Breast epithelium (tissue), 4 donors: ENCODE measurements at regions not wholly inside any gene's neighbourhood (a gene's known extent, or its start where the extent isn't known, plus 50 kb on each side); places are given as distances from the start of the nearest gene placed in this dataset.

Source experiments
- DNase-seq, 2 donors: peaks; one replicate each; pipeline ENCODE4 v3.0.0-alpha.2; 2019; ENCODE audit warnings: low spot score in 2 of 2
- H3K27ac ChIP-seq, 2 donors: fragments of 200-600 bp; sonication (generic) in 1 of 2; one replicate each; pipeline ENCODE4 v1.5.1; 2016 to 2019; ENCODE audit warnings: mild to moderate bottlenecking in 1 of 2
- H3K27me3 ChIP-seq, 2 donors: fragments of 200-600 bp; sonication (generic) in 1 of 2; one replicate each; pipeline versions ENCODE4 v1.5.1 to v1.6.0; 2017 to 2019; ENCODE audit warnings: control low read depth in 1 of 2, mild to moderate bottlenecking in 1 of 2
- H3K36me3 ChIP-seq: fragments of 200-600 bp; one replicate; pipeline ENCODE4 v1.5.1; 2019
- H3K4me1 ChIP-seq, 2 donors: fragments of 200-600 bp; sonication (generic); one replicate each; pipeline ENCODE4 v1.5.1; 2016 to 2019; ENCODE audit warnings: control low read depth in 1 of 2
- H3K4me3 ChIP-seq, 3 donors: fragments of 200-600 bp; sonication (generic); 1 replicate in 2 of 3; 2 replicates in 1 of 3; pipeline ENCODE4 v1.5.1; 2016 to 2019; ENCODE audit warnings: mild to moderate bottlenecking in 3 of 3, moderate library complexity in 2 of 3
- H3K9me3 ChIP-seq, 2 donors: fragments of 200-600 bp; sonication (generic) in 1 of 2; one replicate each; pipeline ENCODE4 v1.5.1; 2016 to 2019; ENCODE audit warnings: control low read depth in 1 of 2
- POLR2A ChIP-seq: fragments of 450-650 bp; IDR thresholded peaks from one replicate; pipeline ENCODE4 v1.6.1; 2016; ENCODE audit warnings: antibody characterized with exemption, mild to moderate bottlenecking, moderate library complexity
- POLR2AphosphoS5 ChIP-seq, 3 donors: sonication (generic); formaldehyde crosslinking; IDR thresholded peaks; one replicate each; pipeline ENCODE4 v1.6.1; 2017; ENCODE audit warnings: antibody characterized with exemption in 3 of 3
- intact Hi-C: fragments of 100-400 bp; cut with DNase I; formaldehyde crosslinking; loops from one replicate; pipeline ENCODE4 v1.15.1; 2023; ENCODE audit warnings: low total_unique reads
- TF ChIP-seq, protein P1 (sequence below), 3 donors: fragments of 450-650 bp; IDR thresholded peaks; one replicate each; pipeline ENCODE4 v1.5.1; 2016 to 2017; ENCODE audit warnings: antibody characterized with exemption in 3 of 3, mild to moderate bottlenecking in 3 of 3, moderate library complexity in 3 of 3

DNA sequence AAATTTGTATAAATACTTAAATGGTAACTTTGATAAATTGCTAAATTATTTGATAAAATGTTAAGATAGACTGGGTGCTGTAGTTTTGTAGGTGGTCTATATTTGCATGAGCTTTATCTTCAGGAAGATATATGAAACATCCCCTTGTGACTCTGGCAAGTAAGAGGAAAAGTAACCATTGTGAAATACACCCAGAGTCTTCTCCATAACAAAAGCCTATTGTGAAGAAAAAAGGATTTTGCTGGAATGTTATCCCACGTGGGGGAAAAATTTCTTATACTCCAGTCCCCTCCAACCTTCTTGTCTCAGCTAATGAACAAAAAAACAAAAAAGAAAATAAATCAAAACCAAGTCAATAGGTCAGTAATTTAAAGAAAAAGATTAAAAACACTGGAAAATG lies 600.7 kb downstream of the HDGFL1 start:
- no peak for TF ChIP-seq POLR2AphosphoS5 (IDR thresholded peaks at IDR 0.05)
- no peak for DNase-seq
- Histone ChIP-seq H3K27ac (no peak overlapping the region), H3K27me3 (no peaks in the 10 kb centered on the region), H3K4me3 (no peak overlapping the region), H3K9me3 (no peaks in the 10 kb centered on the region), H3K4me1 (no peaks in the 10 kb centered on the region), H3K36me3 (no peaks in the 10 kb centered on the region)
- intact Hi-C loops: no loop called here

DNA sequence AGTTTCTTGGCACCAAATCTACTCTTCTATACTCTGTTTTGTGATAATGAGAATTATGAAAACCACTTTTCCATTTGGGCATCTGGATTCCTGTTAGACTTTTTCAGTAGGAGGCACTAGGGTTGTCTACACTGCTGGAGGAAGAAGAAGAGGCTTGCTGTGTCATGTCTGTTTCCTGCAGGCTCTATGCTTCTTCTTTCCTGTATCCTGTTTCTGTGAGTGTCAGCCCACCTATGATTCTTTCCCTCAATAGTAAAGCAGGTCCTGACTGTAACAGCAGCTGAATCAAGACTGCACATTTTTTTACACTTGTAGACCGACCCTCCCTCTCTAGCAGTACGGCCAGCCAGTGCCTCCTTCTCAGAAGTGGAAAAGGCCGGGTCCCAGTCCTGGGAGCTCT lies 603.9 kb downstream of the HDGFL1 start:
- TF ChIP-seq, protein P1, sequence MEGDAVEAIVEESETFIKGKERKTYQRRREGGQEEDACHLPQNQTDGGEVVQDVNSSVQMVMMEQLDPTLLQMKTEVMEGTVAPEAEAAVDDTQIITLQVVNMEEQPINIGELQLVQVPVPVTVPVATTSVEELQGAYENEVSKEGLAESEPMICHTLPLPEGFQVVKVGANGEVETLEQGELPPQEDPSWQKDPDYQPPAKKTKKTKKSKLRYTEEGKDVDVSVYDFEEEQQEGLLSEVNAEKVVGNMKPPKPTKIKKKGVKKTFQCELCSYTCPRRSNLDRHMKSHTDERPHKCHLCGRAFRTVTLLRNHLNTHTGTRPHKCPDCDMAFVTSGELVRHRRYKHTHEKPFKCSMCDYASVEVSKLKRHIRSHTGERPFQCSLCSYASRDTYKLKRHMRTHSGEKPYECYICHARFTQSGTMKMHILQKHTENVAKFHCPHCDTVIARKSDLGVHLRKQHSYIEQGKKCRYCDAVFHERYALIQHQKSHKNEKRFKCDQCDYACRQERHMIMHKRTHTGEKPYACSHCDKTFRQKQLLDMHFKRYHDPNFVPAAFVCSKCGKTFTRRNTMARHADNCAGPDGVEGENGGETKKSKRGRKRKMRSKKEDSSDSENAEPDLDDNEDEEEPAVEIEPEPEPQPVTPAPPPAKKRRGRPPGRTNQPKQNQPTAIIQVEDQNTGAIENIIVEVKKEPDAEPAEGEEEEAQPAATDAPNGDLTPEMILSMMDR (IDR thresholded peaks at IDR 0.05): no peak
- TF ChIP-seq POLR2A (no peak), POLR2AphosphoS5 (IDR thresholded peaks at IDR 0.05) (no peak)
- no peaks in the 10 kb centered on the region for H3K27me3 ChIP-seq
- no peak overlapping the region for H3K4me3 ChIP-seq
- intact Hi-C loops: no loop called here
- no peak for DNase-seq
- no peaks in the 10 kb centered on the region for H3K36me3 ChIP-seq
- H3K9me3 ChIP-seq: no peaks in the 10 kb centered on the region
- H3K27ac ChIP-seq: no peak overlapping the region
- H3K4me1 ChIP-seq: no peaks in the 10 kb centered on the region

DNA sequence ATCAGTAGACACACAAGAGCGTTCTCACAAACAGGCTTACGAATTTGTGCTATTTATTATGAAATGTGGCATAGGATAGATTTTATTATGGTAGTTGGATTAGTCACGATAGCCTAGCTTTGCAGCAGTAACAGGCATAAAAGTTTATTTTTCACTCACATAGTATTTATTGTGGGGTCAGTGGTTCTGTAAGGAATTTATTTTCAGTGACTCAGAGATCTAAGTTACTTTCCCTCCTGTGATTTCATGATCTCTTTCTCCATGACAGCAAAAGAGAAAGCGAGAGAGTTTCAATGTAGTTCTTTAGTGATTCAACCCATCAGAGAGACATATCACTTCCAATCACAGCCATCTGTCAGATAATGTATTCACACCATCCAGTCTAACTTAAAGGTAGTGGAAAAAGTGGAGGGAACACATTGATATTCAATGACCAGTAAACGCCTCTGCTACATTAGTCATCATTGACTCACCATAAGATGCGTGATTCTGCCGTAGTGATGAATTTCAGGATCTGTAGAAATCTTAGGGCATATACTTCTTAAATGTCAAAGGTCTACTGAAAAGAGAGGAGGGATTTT lies 605.5 kb downstream of the HDGFL1 start:
- TF ChIP-seq POLR2AphosphoS5 (IDR thresholded peaks at IDR 0.05) (no peak), POLR2A (no peak)
- TF ChIP-seq, protein P1 (IDR thresholded peaks at IDR 0.05): no peak
- Histone ChIP-seq H3K27ac (no peak overlapping the region), H3K27me3 (no peaks in the 10 kb centered on the region), H3K4me3 (no peak overlapping the region), H3K9me3 (no peaks in the 10 kb centered on the region), H3K4me1 (no peaks in the 10 kb centered on the region), H3K36me3 (no peaks in the 10 kb centered on the region)
- DNase-seq: no peak
- intact Hi-C loops: no loop called here

DNA sequence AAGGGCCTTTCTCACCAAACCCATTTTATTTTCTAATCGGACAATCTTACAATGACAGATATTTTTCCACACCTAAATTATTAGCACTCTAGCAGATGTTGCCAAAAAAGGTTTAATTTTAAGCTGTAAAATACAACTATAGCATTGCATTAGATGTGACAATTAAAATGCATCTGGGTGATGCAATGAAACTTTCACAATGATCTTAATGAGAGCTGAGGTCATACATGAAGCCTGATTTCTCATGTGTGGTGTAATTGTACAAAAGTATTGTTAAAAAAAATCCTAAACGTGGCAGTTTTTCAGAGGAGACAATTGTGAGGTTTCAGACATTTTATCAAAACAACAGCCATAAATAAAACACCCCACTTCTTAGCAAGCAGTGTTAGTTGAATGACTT lies 606.0 kb downstream of the HDGFL1 start:
- no peak for DNase-seq
- Histone ChIP-seq H3K9me3 (no peaks in the 10 kb centered on the region), H3K27me3 (no peaks in the 10 kb centered on the region), H3K36me3 (no peaks in the 10 kb centered on the region), H3K27ac (no peak overlapping the region), H3K4me1 (no peaks in the 10 kb centered on the region), H3K4me3 (no peak overlapping the region)
- TF ChIP-seq, protein P1 (IDR thresholded peaks at IDR 0.05): no peak
- no peak for TF ChIP-seq POLR2A
- TF ChIP-seq POLR2AphosphoS5 (IDR thresholded peaks at IDR 0.05): no peak
- intact Hi-C loops: no loop called here

DNA sequence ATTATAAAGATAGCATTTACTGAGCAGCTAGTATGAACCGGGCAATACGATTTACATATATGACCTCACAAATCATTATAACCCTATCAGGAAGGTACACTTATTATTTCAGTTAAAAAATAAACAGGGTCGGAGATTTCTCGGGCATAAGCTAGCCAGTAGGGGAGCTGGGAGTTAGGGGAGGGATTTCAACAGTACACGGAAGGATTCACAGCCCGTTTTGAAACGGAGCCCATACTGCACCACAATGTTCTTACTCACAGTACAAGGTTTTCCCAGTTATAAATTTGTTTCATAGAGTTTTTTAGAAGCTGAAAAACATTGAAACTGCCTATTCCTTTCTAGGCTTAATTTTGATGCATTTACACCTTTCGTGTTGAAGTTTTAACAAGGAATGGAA lies 607.1 kb downstream of the HDGFL1 start:
- no peaks in the 10 kb centered on the region for H3K36me3 ChIP-seq
- no peak overlapping the region for H3K4me3 ChIP-seq
- H3K27ac ChIP-seq: no peak overlapping the region
- intact Hi-C loops: no loop called here
- no peaks in the 10 kb centered on the region for H3K9me3 ChIP-seq
- no peak for DNase-seq
- H3K27me3 ChIP-seq: no peaks in the 10 kb centered on the region
- H3K4me1 ChIP-seq: no peaks in the 10 kb centered on the region
- TF ChIP-seq, protein P1 (IDR thresholded peaks at IDR 0.05): no peak
- TF ChIP-seq POLR2AphosphoS5 (IDR thresholded peaks at IDR 0.05) (no peak), POLR2A (no peak)

DNA sequence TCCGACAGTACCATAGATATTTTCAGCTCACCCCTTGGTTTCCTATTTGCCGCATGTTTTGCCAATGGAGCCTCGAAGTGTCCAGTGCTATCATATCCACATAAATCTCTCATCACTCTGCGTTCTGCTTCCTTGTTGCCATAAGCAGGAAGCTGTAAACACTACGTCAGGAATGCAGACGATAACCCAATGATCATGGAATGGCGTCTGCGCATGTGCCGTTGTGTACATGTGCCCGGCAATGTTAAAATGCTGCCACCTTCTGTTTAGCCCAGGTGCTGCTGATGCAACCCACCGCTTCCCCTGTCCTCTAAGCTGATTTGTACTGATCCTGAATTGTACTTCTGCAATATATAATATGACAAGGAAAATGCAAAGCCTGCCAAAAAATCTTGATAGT lies 607.5 kb downstream of the HDGFL1 start:
- H3K9me3 ChIP-seq: no peaks in the 10 kb centered on the region
- intact Hi-C loops: no loop called here
- no peak overlapping the region for H3K27ac ChIP-seq
- no peaks in the 10 kb centered on the region for H3K4me1 ChIP-seq
- no peak overlapping the region for H3K4me3 ChIP-seq
- H3K27me3 ChIP-seq: no peaks in the 10 kb centered on the region
- TF ChIP-seq, protein P1 (IDR thresholded peaks at IDR 0.05): no peak
- no peak for TF ChIP-seq POLR2AphosphoS5 (IDR thresholded peaks at IDR 0.05)
- no peak for TF ChIP-seq POLR2A
- DNase-seq: no peak
- no peaks in the 10 kb centered on the region for H3K36me3 ChIP-seq
